CD14-positive monocyte (primary cell): ENCODE measurements at regions not wholly inside any gene's neighbourhood (a gene's known extent, or its start where the extent isn't known, plus 50 kb on each side); places are given as distances from the start of the nearest gene placed in this dataset.

Experiments
- DNase-seq, 3 donors: peaks; one replicate each; pipeline ENCODE4 v3.0.0-alpha.2; 2011 to 2022
- H2AFZ ChIP-seq: 2 replicates; pipeline ENCODE4 v1.6.0; 2012; ENCODE audit warnings: mild to moderate bottlenecking, low read depth, low read length, inconsistent platforms; ENCODE audit not compliant: insufficient read depth, poor library complexity, severe bottlenecking
- H3K27ac ChIP-seq, 2 donors: 1 replicate in 1 of 2; 2 replicates in 1 of 2; pipeline ENCODE4 v1.5.1; 2012 to 2013; ENCODE audit warnings: low read length in 2 of 2, control low read depth in 1 of 2, inconsistent platforms in 1 of 2, low read depth in 1 of 2, mild to moderate bottlenecking in 1 of 2
- H3K27me3 ChIP-seq, 2 donors: one replicate each; pipeline versions ENCODE4 v1.6.0 to v1.6.1; 2011 to 2013; ENCODE audit warnings: low read length in 2 of 2; ENCODE audit not compliant: control insufficient read depth in 2 of 2, insufficient read depth in 2 of 2
- H3K36me3 ChIP-seq, 2 donors: replicated peaks in 1 of 2; 1 replicate in 1 of 2; 2 replicates in 1 of 2; pipeline versions ENCODE4 v1.5.1 to v1.6.1; 2012 to 2013; ENCODE audit warnings: low read length in 2 of 2, control low read depth in 1 of 2, inconsistent platforms in 1 of 2, mild to moderate bottlenecking in 1 of 2; ENCODE audit not compliant: insufficient read depth in 2 of 2, control insufficient read depth in 1 of 2
- H3K4me1 ChIP-seq, 2 donors: 1 replicate in 1 of 2; 2 replicates in 1 of 2; pipeline versions ENCODE4 v1.5.1 to v1.6.1; 2012 to 2013; ENCODE audit warnings: low read length in 2 of 2, control low read depth in 1 of 2, inconsistent platforms in 1 of 2, mild to moderate bottlenecking in 1 of 2, moderate library complexity in 1 of 2; ENCODE audit not compliant: insufficient read depth in 2 of 2, control insufficient read depth in 1 of 2
- H3K4me2 ChIP-seq: replicated peaks from 2 replicates; pipeline ENCODE3; 2012; ENCODE audit warnings: low read length, moderate library complexity, mild to moderate bottlenecking; ENCODE audit not compliant: poor library complexity, severe bottlenecking; ENCODE audit errors: extremely low read depth
- H3K4me3 ChIP-seq, 3 experiments: fragments of 200-600 bp in 1 of 3; sonication (generic) in 1 of 3; replicated peaks in 1 of 3; 1 replicate in 2 of 3; 2 replicates in 1 of 3; pipeline ENCODE4 v1.5.1; 2011 to 2013; ENCODE audit warnings: low read length in 3 of 3, mild to moderate bottlenecking in 3 of 3, control low read depth in 2 of 3, low read depth in 2 of 3, inconsistent platforms in 1 of 3, moderate library complexity in 1 of 3
- H3K79me2 ChIP-seq: 2 replicates; pipeline ENCODE4 v1.6.0; 2012; ENCODE audit warnings: mild to moderate bottlenecking, control low read depth, inconsistent platforms, low read length, moderate library complexity; ENCODE audit not compliant: insufficient read depth
- H3K9ac ChIP-seq: 2 replicates; pipeline ENCODE4 v1.6.0; 2017; ENCODE audit warnings: low read length, mild to moderate bottlenecking; ENCODE audit not compliant: insufficient read depth, poor library complexity, severe bottlenecking
- H3K9me3 ChIP-seq, 2 donors: replicated peaks in 1 of 2; 1 replicate in 1 of 2; 2 replicates in 1 of 2; pipeline versions ENCODE4 v1.5.1 to v1.6.1; 2012 to 2013; ENCODE audit warnings: low read length in 2 of 2, control low read depth in 1 of 2; ENCODE audit not compliant: control insufficient read depth in 1 of 2, insufficient read depth in 1 of 2
- H4K20me1 ChIP-seq: 2 replicates; pipeline ENCODE4 v1.6.0; 2012; ENCODE audit warnings: mild to moderate bottlenecking, low read length, control low read depth, moderate library complexity; ENCODE audit not compliant: insufficient read depth
- H3K27ac Mint-ChIP-seq, 7 donors: one replicate each; pipeline ENCODE4 v1.8.0; 2020; ENCODE audit warnings: mild to moderate bottlenecking in 7 of 7, mixed read lengths in 7 of 7, moderate library complexity in 6 of 7, inconsistent platforms in 2 of 7
- H3K27me3 Mint-ChIP-seq, 3 donors: one replicate each; pipeline ENCODE4 v1.8.0; 2021 to 2022; ENCODE audit warnings: low read depth in 3 of 3, mild to moderate bottlenecking in 3 of 3, mixed read lengths in 3 of 3, moderate library complexity in 3 of 3, inconsistent platforms in 1 of 3
- H3K36me3 Mint-ChIP-seq, 2 donors: one replicate each; pipeline ENCODE4 v1.8.0; 2020; ENCODE audit warnings: mixed read lengths in 2 of 2, inconsistent platforms in 1 of 2, mild to moderate bottlenecking in 1 of 2
- H3K4me1 Mint-ChIP-seq: one replicate; pipeline ENCODE4 v1.8.0; 2020; ENCODE audit warnings: mild to moderate bottlenecking, mixed read lengths
- H3K4me3 Mint-ChIP-seq, 2 donors: one replicate each; pipeline ENCODE4 v1.8.0; 2020; ENCODE audit warnings: mild to moderate bottlenecking in 2 of 2, mixed read lengths in 2 of 2, moderate library complexity in 1 of 2
- H3K9me3 Mint-ChIP-seq, 7 donors: one replicate each; pipeline ENCODE4 v1.8.0; 2020 to 2022; ENCODE audit warnings: mixed read lengths in 7 of 7, mild to moderate bottlenecking in 6 of 7, moderate library complexity in 6 of 7, inconsistent platforms in 2 of 7
- CTCF ChIP-seq: fragments of 200-600 bp; IDR thresholded peaks from one replicate; pipeline ENCODE4 v1.8.0; 2022; ENCODE audit warnings: antibody characterized with exemption, mild to moderate bottlenecking
- WGBS: methylation state at CpG from one replicate; pipeline ENCODE4 v1.1.5; 2013; ENCODE audit warnings: missing lambda C conversion rate; ENCODE audit not compliant: insufficient coverage; 5-methylcytosine and 5-hydroxymethylcytosine counted together
- intact Hi-C, 2 donors: fragments of 100-400 bp; cut with micrococcal nuclease; formaldehyde crosslinking; loops; one replicate each; pipeline versions ENCODE4 v1.15.0 to v1.15.1; 2023

GRCh38 chr3:80496452-80496851 is 728.7 kb upstream of the ROBO1 start:
- Histone ChIP-seq H3K79me2 (no peaks in the 10 kb centered on the region), H2AFZ (no peak overlapping the region), H3K4me2 (no peak overlapping the region), H3K9ac (no peak overlapping the region), H3K4me3 (no peak overlapping the region), H3K27me3 (no peaks in the 10 kb centered on the region), H3K4me1 (no peaks in the 10 kb centered on the region), H3K36me3 (no peaks in the 10 kb centered on the region), H3K9me3 (peaks cover 17 to 18% of the 10 kb centered on the region in 2 donors), H3K27ac (no peak overlapping the region), H4K20me1 (no peaks in the 10 kb centered on the region)
- DNase-seq = no peak
- H3K4me3 Mint-ChIP-seq = no peak overlapping the region
- peaks cover 2 to 21% (median 4%) of the 10 kb centered on the region in 7 donors for H3K9me3 Mint-ChIP-seq
- TF ChIP-seq CTCF = no peak
- no peaks in the 10 kb centered on the region for H3K4me1 Mint-ChIP-seq
- no peaks in the 10 kb centered on the region for H3K27me3 Mint-ChIP-seq
- 89% methylated on average over 3 of the region's 3 CpGs for WGBS
- H3K27ac Mint-ChIP-seq = no peak overlapping the region
- intact Hi-C loops = no loop called here
- no peaks in the 10 kb centered on the region for H3K36me3 Mint-ChIP-seq

GRCh38 chr3:80492162-80492561 is 724.4 kb upstream of the ROBO1 start:
- Histone ChIP-seq H4K20me1 (no peaks in the 10 kb centered on the region), H3K27me3 (no peaks in the 10 kb centered on the region), H3K4me3 (no peak overlapping the region), H3K36me3 (no peaks in the 10 kb centered on the region), H2AFZ (no peak overlapping the region), H3K9ac (no peak overlapping the region), H3K4me1 (no peaks in the 10 kb centered on the region), H3K4me2 (no peak overlapping the region), H3K27ac (no peak overlapping the region), H3K9me3 (peaks cover 9% of the 10 kb centered on the region in 2 donors), H3K79me2 (no peaks in the 10 kb centered on the region)
- no peak for TF ChIP-seq CTCF
- Mint-ChIP-seq H3K27ac (no peak overlapping the region), H3K4me1 (no peaks in the 10 kb centered on the region), H3K4me3 (no peak overlapping the region), H3K36me3 (no peaks in the 10 kb centered on the region), H3K27me3 (peaks cover 0 to 3% (median 0%) of the 10 kb centered on the region in 3 donors), H3K9me3 (peaks cover 0 to 13% (median 3%) of the 10 kb centered on the region in 7 donors)
- no peak for DNase-seq
- intact Hi-C loops = no loop called here
